ENCODE measurements at regions not wholly inside any gene's neighbourhood (a gene's known extent, or its start where the extent isn't known, plus 50 kb on each side); places are given as distances from the start of the nearest gene placed in this dataset.

GRCh38 chr15:97473627-97474026 lies 486.9 kb upstream of the ARRDC4 start:
- no peak for DNase-seq (ENCODE audit: low read depth)

GRCh38 chr15:97479957-97480356 lies 480.5 kb upstream of the ARRDC4 start:
- DNase-seq (ENCODE audit: low read depth), result no peak

DNA sequence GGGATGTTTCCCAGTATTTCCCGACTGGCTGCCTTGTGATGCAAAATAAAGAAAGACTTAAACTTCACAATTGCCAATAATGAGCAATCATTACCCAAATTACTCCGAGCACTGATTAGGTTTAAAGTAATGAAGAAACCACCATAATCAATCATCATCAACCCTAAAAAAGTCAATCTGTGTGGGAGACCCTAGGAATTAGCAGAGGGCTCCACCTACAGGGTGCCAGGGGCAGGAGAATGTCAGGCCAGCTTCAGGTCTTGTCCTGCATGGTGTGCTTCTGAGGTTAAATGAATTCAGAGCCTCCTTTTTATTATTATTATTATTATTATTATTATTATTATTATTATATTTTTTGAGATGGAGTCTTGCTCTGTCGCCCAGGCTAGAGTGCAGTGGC lies 478.0 kb upstream of the ARRDC4 start:
- peak; percentile 21 for DNase-seq (ENCODE audit: low read depth)

- DNase-seq (ENCODE audit: low read depth), result no peak
Observed at GRCh38 chr15:97483232-97483631, 477.3 kb upstream of the ARRDC4 start.

DNA sequence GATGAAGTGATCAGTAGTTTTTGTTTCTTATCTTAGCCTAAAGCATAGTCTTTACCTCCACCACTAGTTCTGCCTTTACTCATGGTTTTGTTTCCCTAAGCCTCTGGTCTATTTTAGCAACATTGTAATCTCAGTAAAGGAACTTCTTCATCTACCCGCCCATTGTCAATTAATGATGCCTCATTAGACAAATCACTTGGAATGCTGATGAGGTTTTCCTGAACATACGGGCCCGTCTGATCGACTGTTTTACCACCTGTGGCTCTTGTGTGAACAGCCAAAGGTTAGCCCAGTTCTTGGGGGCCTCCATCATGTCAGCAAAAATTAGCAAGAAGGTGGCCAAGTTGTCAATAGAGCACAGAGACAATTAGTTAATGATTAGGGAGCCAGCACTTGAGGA lies 470.1 kb upstream of the ARRDC4 start:
- no peak for DNase-seq (ENCODE audit: low read depth)

- no peak for DNase-seq (ENCODE audit: low read depth)
Observed at GRCh38 chr15:97501291-97501690, 459.2 kb upstream of the ARRDC4 start.

- DNase-seq (ENCODE audit: low read depth), result peak; percentile 73
Observed at GRCh38 chr15:97502038-97502437, 458.5 kb upstream of the ARRDC4 start.

GRCh38 chr15:97504031-97504792 lies 456.3 kb upstream of the ARRDC4 start:
- peak; percentile 81 for DNase-seq (ENCODE audit: low read depth)

DNA sequence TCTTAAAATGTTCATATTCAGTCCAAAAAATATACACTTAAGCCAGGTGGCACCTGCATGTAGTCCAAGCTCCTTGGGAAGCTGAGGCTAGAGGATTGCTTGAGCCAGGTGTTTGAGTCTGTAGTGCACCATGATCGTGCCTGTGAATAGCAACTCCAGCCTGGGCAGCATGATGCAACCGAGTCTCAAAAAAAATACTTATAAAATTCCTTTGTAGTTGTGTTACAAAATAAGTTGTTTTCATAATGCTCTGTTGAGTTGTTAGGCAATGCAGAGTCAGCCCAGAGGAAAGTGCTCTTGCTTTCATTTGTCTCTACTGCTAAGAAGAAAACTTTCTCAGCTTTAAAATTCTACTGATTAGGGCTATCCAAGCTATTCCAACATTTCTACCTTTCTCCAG lies 442.8 kb upstream of the ARRDC4 start:
- DNase-seq (ENCODE audit: low read depth), result no peak

GRCh38 chr15:97520689-97521088 lies 439.8 kb upstream of the ARRDC4 start:
- DNase-seq (ENCODE audit: low read depth), result no peak

DNA sequence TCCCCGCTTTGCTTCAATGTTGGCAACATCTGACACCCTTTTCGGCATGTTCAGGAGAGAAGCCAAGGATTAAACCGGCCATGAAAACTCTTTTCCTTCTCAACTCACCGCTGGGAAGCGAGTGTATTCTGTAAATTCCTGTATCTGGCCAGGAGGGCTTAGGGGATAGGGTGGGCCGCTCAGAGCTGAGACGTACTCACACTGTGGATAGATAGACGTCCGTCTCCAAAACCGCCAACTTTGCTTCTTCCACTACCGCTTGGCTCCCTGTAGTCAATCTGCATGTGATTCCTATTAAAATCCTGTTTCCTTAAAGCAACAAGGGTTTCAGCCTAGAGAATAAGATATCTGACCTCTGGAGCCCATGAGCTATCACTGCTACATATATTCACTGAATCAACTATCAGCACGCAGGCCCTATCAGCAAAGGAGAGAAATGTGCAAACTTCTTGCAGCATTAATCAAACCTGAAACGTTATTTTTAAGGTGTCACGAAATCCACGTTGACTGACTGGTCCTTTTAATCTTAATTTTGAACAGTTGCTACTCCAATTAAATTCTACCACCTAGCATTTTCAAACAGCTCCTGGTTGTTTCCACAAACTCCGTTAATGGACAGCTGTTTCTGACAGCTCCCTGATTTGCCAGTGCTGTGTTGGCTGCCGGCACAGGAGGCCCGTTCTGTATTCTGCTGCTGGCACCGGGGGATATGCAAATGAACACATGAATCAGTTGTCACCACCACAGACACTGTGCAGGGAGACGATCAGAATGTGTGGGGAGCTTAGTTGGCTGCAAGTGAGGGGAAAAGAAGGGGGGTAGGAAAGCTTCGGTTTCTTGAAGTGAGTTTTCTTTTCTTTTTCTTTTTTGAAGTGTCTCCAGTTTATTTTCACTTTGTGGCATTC lies 438.9 kb upstream of the ARRDC4 start:
- peak; percentile 60 for DNase-seq (ENCODE audit: low read depth)

GRCh38 chr15:97522347-97522746 lies 438.2 kb upstream of the ARRDC4 start:
- peak; percentile 15 for DNase-seq (ENCODE audit: low read depth)

- no peak for DNase-seq (ENCODE audit: low read depth)
Observed at GRCh38 chr15:97525809-97526208, 434.7 kb upstream of the ARRDC4 start.

DNA sequence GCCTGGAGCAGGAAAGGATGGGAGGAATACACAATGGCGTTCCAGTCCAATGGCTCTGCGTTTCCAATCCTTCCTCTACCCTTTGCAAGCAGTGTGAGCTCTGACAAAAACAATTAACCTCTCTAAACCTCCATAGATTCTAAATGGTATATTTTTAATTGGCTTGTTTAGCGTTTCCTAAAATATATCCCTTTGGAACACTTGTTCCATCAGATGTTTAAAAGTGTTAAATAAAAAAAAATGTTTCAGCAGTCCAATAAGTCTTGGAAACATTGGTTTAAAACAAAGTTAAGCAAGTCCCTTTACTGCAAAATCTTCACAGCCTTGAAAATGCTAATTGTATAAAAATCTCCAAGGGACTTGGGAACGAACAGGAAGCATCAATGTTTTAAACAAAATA lies 432.3 kb upstream of the ARRDC4 start:
- no peak for DNase-seq (ENCODE audit: low read depth)

DNA sequence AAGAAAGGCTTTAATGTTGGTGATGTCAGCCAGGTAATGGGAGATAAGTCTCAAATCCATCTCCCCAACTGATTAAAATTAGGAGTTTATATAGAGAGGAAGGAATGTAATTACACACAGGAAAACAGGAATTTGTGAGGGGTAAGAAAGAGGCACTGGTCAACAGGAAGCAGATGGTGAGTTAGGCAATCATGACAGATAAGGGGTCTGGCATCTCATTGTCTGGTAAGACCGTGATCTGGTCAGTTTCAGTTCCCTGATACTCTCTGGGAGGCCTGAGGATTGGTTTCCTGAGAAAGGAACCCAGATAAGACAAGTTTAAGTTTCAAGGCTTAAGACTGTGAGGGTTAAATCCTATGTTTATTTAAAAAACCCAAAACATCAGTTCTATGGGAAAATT lies 414.7 kb upstream of the ARRDC4 start:
- no peak for DNase-seq (ENCODE audit: low read depth)

DNA sequence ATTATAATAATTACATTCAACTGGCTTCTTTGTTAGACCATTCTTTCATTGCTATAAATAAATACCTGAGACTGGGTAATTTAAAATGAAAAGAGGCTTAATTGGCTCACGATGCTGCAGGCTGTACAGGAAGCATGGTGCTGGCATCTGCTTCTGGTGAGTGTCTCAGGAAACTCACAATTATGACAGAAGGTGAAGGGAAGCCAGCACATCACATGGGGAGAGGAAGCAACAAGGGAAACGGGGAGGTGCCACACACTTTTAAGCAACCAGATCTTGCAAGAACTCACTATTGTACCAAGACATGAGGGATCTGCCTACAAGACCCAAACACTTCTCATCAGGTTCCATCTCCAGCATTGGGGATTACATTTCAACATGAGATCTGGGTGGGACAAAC lies 413.1 kb upstream of the ARRDC4 start:
- DNase-seq (ENCODE audit: low read depth), result no peak

GRCh38 chr15:97561529-97561928 lies 399.0 kb upstream of the ARRDC4 start:
- no peak for DNase-seq (ENCODE audit: low read depth)

- no peak for DNase-seq (ENCODE audit: low read depth)
Observed at GRCh38 chr15:97563516-97563915, 397.0 kb upstream of the ARRDC4 start.

- DNase-seq (ENCODE audit: low read depth), result peak; percentile 17
Observed at GRCh38 chr15:97566961-97567360, 393.5 kb upstream of the ARRDC4 start.

DNA sequence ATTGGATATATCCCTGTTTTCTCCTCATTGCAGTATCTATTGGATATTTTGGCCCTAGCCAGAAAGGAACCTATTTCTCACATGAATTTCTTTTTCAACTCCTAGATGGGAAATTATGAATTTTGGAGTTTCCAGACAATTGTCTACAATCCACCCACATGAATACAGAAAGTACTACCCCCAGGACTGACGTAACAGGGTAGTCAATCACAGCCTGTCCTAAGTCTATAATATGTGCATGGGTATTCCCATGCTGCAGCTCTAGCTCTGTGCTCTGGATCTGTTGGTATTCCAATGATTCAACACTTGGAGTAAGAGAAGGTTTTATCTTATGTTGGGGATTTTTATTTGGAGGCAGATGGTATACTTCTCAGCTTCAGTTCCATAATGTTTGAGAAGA lies 393.1 kb upstream of the ARRDC4 start:
- DNase-seq (ENCODE audit: low read depth), result no peak

GRCh38 chr15:97576929-97577645 lies 383.4 kb upstream of the ARRDC4 start:
- DNase-seq (ENCODE audit: low read depth), result no peak

DNA sequence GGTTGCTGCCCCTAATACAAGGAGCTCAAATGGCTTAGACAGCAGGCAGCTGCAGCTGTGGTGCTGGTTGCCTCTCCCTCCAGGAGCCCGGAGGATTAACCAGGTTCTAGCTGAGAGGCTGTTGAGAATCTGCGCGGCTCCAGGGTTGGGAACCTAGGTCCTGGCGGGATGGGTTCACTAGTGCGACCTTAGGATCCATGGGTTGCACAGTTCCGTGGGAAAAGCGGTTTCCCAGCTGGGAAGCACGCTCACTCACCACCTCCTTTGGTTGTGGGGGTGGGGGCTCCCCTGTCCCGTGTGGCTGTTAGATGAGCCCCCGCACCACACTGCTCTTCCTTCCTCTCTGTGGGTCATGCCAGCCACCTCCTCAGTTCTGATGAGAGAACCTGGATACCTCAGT lies 375.1 kb upstream of the ARRDC4 start:
- no peak for DNase-seq (ENCODE audit: low read depth)
